ENCODE measurements at regions not wholly inside any gene's neighbourhood (a gene's known extent, or its start where the extent isn't known, plus 50 kb on each side); places are given as distances from the start of the nearest gene placed in this dataset.

GRCh38 chr14:96617635-96618034 lies 115.5 kb downstream of the PAPOLA start:
- H3K79me2 ChIP-seq (ENCODE audit: control insufficient read depth, insufficient read depth, low read length), result no peaks in the 10 kb centered on the region
- no peak for DNase-seq (ENCODE audit: low read depth, low spot score)
- no peaks in the 10 kb centered on the region for H3K36me3 ChIP-seq (ENCODE audit: control insufficient read depth in 2 of 2, extremely low read depth in 1 of 2, insufficient read depth in 2 of 2, low read length in 2 of 2)
- H3K4me2 ChIP-seq (ENCODE audit: control insufficient read depth, extremely low read depth, insufficient read depth, low read depth, low read length), result no peak overlapping the region
- H3K9me3 ChIP-seq (ENCODE audit: control insufficient read depth, low read depth, low read length), result no peaks in the 10 kb centered on the region
- no peak overlapping the region for H2AFZ ChIP-seq (ENCODE audit: control insufficient read depth, low read length)
- no peak overlapping the region for H3K9ac ChIP-seq (ENCODE audit: control insufficient read depth, extremely low read depth, insufficient read depth, low read length)
- peaks cover under 1% of the 10 kb centered on the region for H3K27me3 ChIP-seq (ENCODE audit: control insufficient read depth, extremely low read depth, insufficient read depth, low read length)
- no peaks in the 10 kb centered on the region for H4K20me1 ChIP-seq (ENCODE audit: control insufficient read depth, extremely low read depth, insufficient read depth, low read length)
- FAIRE-seq, result no peak
- dilution Hi-C loops (cut with MboI; ENCODE audit: extremely low pct_ligation_motif_present, low sequenced_read_pairs), result no loop called here
- TF ChIP-seq CTCF (optimal IDR thresholded peaks at IDR 0.05 in 1 of 3, IDR thresholded peaks at IDR 0.05 in 1 of 3, conservative IDR thresholded peaks at IDR 0.05 in 1 of 3; ENCODE audit: extremely low read depth in 1 of 3, insufficient read depth in 2 of 3, low read length in 3 of 3), result no peak
- no peak for TF ChIP-seq EZH2 (IDR thresholded peaks at IDR 0.05; ENCODE audit: low read length)
- H3K4me1 ChIP-seq (ENCODE audit: control insufficient read depth, extremely low read depth, insufficient read depth, low read length), result no peaks in the 10 kb centered on the region
- H3K4me3 ChIP-seq (ENCODE audit: control insufficient read depth in 2 of 3, extremely low read depth in 1 of 3, insufficient read depth in 2 of 3, low read depth in 1 of 3, low read length in 3 of 3), result no peak overlapping the region
- no peaks in the 10 kb centered on the region for H3K9me1 ChIP-seq (ENCODE audit: control insufficient read depth, extremely low read depth, insufficient read depth, low read length)
- H3K27ac ChIP-seq (ENCODE audit: control insufficient read depth, insufficient read depth, low read length), result no peak overlapping the region

GRCh38 chr14:96622926-96623325 lies 120.7 kb downstream of the PAPOLA start:
- H3K9ac ChIP-seq (ENCODE audit: control insufficient read depth, extremely low read depth, insufficient read depth, low read length), result no peak overlapping the region
- no peaks in the 10 kb centered on the region for H3K9me1 ChIP-seq (ENCODE audit: control insufficient read depth, extremely low read depth, insufficient read depth, low read length)
- H4K20me1 ChIP-seq (ENCODE audit: control insufficient read depth, extremely low read depth, insufficient read depth, low read length), result no peaks in the 10 kb centered on the region
- peaks cover 2% of the 10 kb centered on the region for H3K4me1 ChIP-seq (ENCODE audit: control insufficient read depth, extremely low read depth, insufficient read depth, low read length)
- no peak overlapping the region for H3K4me3 ChIP-seq (ENCODE audit: control insufficient read depth in 2 of 3, extremely low read depth in 1 of 3, insufficient read depth in 2 of 3, low read depth in 1 of 3, low read length in 3 of 3)
- FAIRE-seq, result no peak
- peaks cover 43% of the 10 kb centered on the region for H3K27me3 ChIP-seq (ENCODE audit: control insufficient read depth, extremely low read depth, insufficient read depth, low read length)
- TF ChIP-seq CTCF (optimal IDR thresholded peaks at IDR 0.05 in 1 of 3, IDR thresholded peaks at IDR 0.05 in 1 of 3, conservative IDR thresholded peaks at IDR 0.05 in 1 of 3; ENCODE audit: extremely low read depth in 1 of 3, insufficient read depth in 2 of 3, low read length in 3 of 3) (no peak), EZH2 (IDR thresholded peaks at IDR 0.05; ENCODE audit: low read length) (no peak)
- no peak for DNase-seq (ENCODE audit: low read depth, low spot score)
- no peak overlapping the region for H3K4me2 ChIP-seq (ENCODE audit: control insufficient read depth, extremely low read depth, insufficient read depth, low read depth, low read length)
- no peak overlapping the region for H2AFZ ChIP-seq (ENCODE audit: control insufficient read depth, low read length)
- no peaks in the 10 kb centered on the region for H3K79me2 ChIP-seq (ENCODE audit: control insufficient read depth, insufficient read depth, low read length)
- H3K36me3 ChIP-seq (ENCODE audit: control insufficient read depth in 2 of 2, extremely low read depth in 1 of 2, insufficient read depth in 2 of 2, low read length in 2 of 2), result no peaks in the 10 kb centered on the region
- H3K9me3 ChIP-seq (ENCODE audit: control insufficient read depth, low read depth, low read length), result no peaks in the 10 kb centered on the region
- H3K27ac ChIP-seq (ENCODE audit: control insufficient read depth, insufficient read depth, low read length), result no peak overlapping the region
- dilution Hi-C loops (cut with MboI; ENCODE audit: extremely low pct_ligation_motif_present, low sequenced_read_pairs), result no loop called here

Data from keratinocyte (primary cell).